ENCODE measurements at regions not wholly inside any gene's neighbourhood (a gene's known extent, or its start where the extent isn't known, plus 50 kb on each side); places are given as distances from the start of the nearest gene placed in this dataset.

DNA sequence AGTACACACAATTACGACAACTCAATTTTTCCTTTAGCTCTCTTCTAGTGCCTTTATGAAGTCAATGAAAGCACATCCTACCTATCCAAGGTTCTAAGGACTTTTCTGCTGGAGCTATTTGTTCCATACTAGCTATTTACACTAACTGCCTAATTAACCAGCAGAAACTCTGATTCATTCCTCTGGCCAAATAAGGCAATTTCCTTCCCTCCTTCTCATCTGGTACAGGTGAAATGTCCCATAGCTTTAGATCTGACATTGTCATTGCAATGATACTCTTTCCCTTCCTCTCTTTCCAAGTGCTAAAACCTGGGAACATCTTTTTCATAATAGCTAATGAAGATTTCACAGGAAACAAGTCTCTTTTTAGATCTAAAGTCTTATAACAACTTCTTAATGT is 521.7 kb downstream of the SOX2 start:
- Histone ChIP-seq H3K27me3 (ENCODE audit: control insufficient read depth, insufficient read depth, low read length) (no peaks in the 10 kb centered on the region), H3K36me3 (ENCODE audit: control insufficient read depth in 2 of 3, insufficient read depth in 3 of 3, low read length in 3 of 3) (no peaks in the 10 kb centered on the region), H3K4me1 (ENCODE audit: control insufficient read depth in 2 of 3, insufficient read depth in 2 of 3, low read depth in 1 of 3, low read length in 3 of 3) (no peaks in the 10 kb centered on the region), H3K4me3 (ENCODE audit: low read length in 3 of 3) (no peak overlapping the region), H3K9ac (ENCODE audit: low read length in 3 of 3) (no peak overlapping the region), H3K27ac (ENCODE audit: low read depth in 2 of 2, low read length in 2 of 2) (no peak overlapping the region), H3K9me3 (ENCODE audit: control insufficient read depth in 2 of 3, insufficient read depth in 1 of 3, low read length in 3 of 3) (no peaks in the 10 kb centered on the region)
- no peak for DNase-seq
- no peak for FAIRE-seq
- intact Hi-C loops (cut with DNase I): no loop called here
- no peak for TF ChIP-seq CTCF (IDR thresholded peaks at IDR 0.05; ENCODE audit: borderline replicate concordance, extremely low read depth, insufficient read depth)

DNA sequence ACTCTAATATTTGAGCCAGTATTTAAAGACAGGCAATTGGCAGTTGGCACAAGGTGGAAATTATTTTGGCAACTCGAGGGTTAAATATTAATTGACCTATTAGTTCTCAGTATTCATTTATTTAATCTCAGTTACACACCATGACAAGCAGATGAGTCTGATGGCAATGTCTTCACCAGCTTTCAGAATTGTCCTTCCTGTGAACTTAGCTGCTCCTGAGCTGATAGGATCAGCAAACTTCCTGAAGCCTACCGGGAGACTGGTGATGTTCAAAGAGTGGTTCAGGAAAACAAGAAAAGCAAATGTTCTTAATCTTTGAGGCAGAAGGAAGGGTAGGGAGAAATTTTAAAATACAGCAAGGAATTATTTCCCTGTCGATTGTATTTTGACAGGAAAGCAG is 522.2 kb downstream of the SOX2 start:
- Histone ChIP-seq H3K9me3 (ENCODE audit: control insufficient read depth in 2 of 3, insufficient read depth in 1 of 3, low read length in 3 of 3) (no peaks in the 10 kb centered on the region), H3K4me1 (ENCODE audit: control insufficient read depth in 2 of 3, insufficient read depth in 2 of 3, low read depth in 1 of 3, low read length in 3 of 3) (no peaks in the 10 kb centered on the region), H3K4me3 (ENCODE audit: low read length in 3 of 3) (no peak overlapping the region), H3K27ac (ENCODE audit: low read depth in 2 of 2, low read length in 2 of 2) (no peak overlapping the region), H3K36me3 (ENCODE audit: control insufficient read depth in 2 of 3, insufficient read depth in 3 of 3, low read length in 3 of 3) (no peaks in the 10 kb centered on the region), H3K27me3 (ENCODE audit: control insufficient read depth, insufficient read depth, low read length) (no peaks in the 10 kb centered on the region), H3K9ac (ENCODE audit: low read length in 3 of 3) (no peak overlapping the region)
- DNase-seq (no peak), FAIRE-seq (no peak)
- TF ChIP-seq CTCF (IDR thresholded peaks at IDR 0.05; ENCODE audit: borderline replicate concordance, extremely low read depth, insufficient read depth): no peak
- intact Hi-C loops (cut with DNase I): no loop called here

DNA sequence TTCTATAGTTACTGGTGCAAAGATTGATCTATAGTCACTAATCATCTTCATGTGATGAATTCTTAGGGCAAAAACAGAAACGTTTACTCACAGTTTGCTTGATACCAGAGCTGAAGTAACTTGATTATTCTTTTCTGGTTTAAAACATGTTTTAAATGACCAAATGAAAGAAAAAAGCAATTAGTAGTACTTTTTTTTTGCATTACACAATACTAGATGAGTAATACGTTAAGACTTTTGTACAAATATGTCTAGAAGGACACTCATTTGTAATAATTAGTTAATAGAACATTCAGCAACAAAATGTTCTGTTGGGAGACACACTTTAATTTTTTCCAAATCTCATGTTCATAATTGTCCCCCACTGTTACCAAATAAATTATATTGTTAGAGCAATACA is 523.2 kb downstream of the SOX2 start:
- H3K9ac ChIP-seq (ENCODE audit: low read length in 3 of 3): no peak overlapping the region
- H3K27ac ChIP-seq (ENCODE audit: low read depth in 2 of 2, low read length in 2 of 2): no peak overlapping the region
- no peaks in the 10 kb centered on the region for H3K27me3 ChIP-seq (ENCODE audit: control insufficient read depth, insufficient read depth, low read length)
- no peak for TF ChIP-seq CTCF (IDR thresholded peaks at IDR 0.05; ENCODE audit: borderline replicate concordance, extremely low read depth, insufficient read depth)
- intact Hi-C loops (cut with DNase I): no loop called here
- H3K9me3 ChIP-seq (ENCODE audit: control insufficient read depth in 2 of 3, insufficient read depth in 1 of 3, low read length in 3 of 3): no peaks in the 10 kb centered on the region
- no peaks in the 10 kb centered on the region for H3K36me3 ChIP-seq (ENCODE audit: control insufficient read depth in 2 of 3, insufficient read depth in 3 of 3, low read length in 3 of 3)
- no peak for FAIRE-seq
- no peak for DNase-seq
- no peaks in the 10 kb centered on the region for H3K4me1 ChIP-seq (ENCODE audit: control insufficient read depth in 2 of 3, insufficient read depth in 2 of 3, low read depth in 1 of 3, low read length in 3 of 3)
- no peak overlapping the region for H3K4me3 ChIP-seq (ENCODE audit: low read length in 3 of 3)

DNA sequence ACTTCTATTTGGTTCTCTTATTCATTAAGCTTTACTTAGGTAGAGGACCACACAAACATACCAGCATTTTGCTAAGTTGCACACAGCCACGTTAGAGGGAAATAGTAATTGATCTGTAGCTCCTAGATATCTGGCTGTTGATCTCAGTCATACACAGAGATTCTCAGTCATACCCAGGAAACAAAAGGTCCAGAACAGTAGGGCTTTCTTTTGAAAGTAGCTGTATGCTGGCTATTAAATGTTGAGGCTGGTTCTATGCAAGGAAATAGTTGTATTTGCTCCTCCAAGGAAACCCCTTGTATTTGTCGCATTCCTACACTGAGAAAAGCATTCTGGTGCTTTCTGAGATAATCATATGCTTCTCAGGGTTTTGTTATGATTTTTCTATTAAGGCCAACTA is 523.8 kb downstream of the SOX2 start:
- H3K4me1 ChIP-seq (ENCODE audit: control insufficient read depth in 2 of 3, insufficient read depth in 2 of 3, low read depth in 1 of 3, low read length in 3 of 3): no peaks in the 10 kb centered on the region
- H3K36me3 ChIP-seq (ENCODE audit: control insufficient read depth in 2 of 3, insufficient read depth in 3 of 3, low read length in 3 of 3): no peaks in the 10 kb centered on the region
- no peak overlapping the region for H3K27ac ChIP-seq (ENCODE audit: low read depth in 2 of 2, low read length in 2 of 2)
- DNase-seq (no peak), FAIRE-seq (no peak)
- H3K27me3 ChIP-seq (ENCODE audit: control insufficient read depth, insufficient read depth, low read length): no peaks in the 10 kb centered on the region
- H3K9me3 ChIP-seq (ENCODE audit: control insufficient read depth in 2 of 3, insufficient read depth in 1 of 3, low read length in 3 of 3): no peaks in the 10 kb centered on the region
- H3K9ac ChIP-seq (ENCODE audit: low read length in 3 of 3): no peak overlapping the region
- no peak for TF ChIP-seq CTCF (IDR thresholded peaks at IDR 0.05; ENCODE audit: borderline replicate concordance, extremely low read depth, insufficient read depth)
- intact Hi-C loops (cut with DNase I): no loop called here
- H3K4me3 ChIP-seq (ENCODE audit: low read length in 3 of 3): no peak overlapping the region

All from kidney (tissue), 13 donors.